SK-N-SH (cell line): ENCODE measurements at regions not wholly inside any gene's neighbourhood (a gene's known extent, or its start where the extent isn't known, plus 50 kb on each side); places are given as distances from the start of the nearest gene placed in this dataset.

Experiments used
- EZH2phosphoT487 ChIP-seq: fragments of 200-600 bp; sonication (generic); IDR thresholded peaks from 2 replicates; pipeline ENCODE4 v1.6.1; 2017; ENCODE audit warnings: low read depth, mixed run types, mild to moderate bottlenecking, antibody characterized with exemption, moderate library complexity, borderline replicate concordance
- POLR2AphosphoS5 ChIP-seq: IDR thresholded peaks from 2 replicates; pipeline ENCODE4 v1.6.1; 2012; ENCODE audit warnings: low read depth, low read length
- RXRA ChIP-seq: IDR thresholded peaks from 2 replicates; pipeline ENCODE4 v1.4.0; 2012; ENCODE audit warnings: low read depth, mild to moderate bottlenecking, borderline replicate concordance
- TAF1 ChIP-seq: IDR thresholded peaks from 2 replicates; pipeline ENCODE4 v1.6.1; 2012; ENCODE audit warnings: low read depth, mild to moderate bottlenecking, low read length, moderate library complexity, borderline replicate concordance
- TF ChIP-seq, protein P1 (sequence below): fragments of 200-600 bp; sonication (generic); IDR thresholded peaks from 2 replicates; pipeline ENCODE4 v1.6.1; 2017; ENCODE audit warnings: antibody characterized with exemption, mild to moderate bottlenecking, moderate library complexity

DNA sequence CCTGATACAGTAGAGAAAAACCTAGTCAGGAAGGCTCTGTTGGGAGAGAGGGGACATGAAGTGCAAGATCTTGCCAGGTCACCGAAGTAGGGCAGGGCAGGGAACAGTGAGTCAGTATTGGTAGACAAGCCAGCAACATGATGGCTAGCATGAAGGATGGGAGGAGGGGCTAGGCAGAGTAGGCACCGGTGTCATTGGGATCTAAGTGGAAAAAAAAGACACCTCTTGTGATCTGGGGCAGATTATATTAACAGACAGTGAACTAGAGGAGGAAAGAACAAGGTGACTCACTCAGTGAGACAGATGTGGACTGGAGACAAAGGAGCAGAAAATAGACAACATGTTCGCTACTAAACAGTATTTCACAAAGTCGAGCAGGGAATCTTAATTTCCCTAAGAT is 149.2 kb upstream of the SLC24A5 start:
- TF ChIP-seq POLR2AphosphoS5 (no peak), EZH2phosphoT487 (no peak), TAF1 (no peak), RXRA (no peak)
- TF ChIP-seq, protein P1, sequence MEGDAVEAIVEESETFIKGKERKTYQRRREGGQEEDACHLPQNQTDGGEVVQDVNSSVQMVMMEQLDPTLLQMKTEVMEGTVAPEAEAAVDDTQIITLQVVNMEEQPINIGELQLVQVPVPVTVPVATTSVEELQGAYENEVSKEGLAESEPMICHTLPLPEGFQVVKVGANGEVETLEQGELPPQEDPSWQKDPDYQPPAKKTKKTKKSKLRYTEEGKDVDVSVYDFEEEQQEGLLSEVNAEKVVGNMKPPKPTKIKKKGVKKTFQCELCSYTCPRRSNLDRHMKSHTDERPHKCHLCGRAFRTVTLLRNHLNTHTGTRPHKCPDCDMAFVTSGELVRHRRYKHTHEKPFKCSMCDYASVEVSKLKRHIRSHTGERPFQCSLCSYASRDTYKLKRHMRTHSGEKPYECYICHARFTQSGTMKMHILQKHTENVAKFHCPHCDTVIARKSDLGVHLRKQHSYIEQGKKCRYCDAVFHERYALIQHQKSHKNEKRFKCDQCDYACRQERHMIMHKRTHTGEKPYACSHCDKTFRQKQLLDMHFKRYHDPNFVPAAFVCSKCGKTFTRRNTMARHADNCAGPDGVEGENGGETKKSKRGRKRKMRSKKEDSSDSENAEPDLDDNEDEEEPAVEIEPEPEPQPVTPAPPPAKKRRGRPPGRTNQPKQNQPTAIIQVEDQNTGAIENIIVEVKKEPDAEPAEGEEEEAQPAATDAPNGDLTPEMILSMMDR: no peak
